SJCRH30 (cell line): ENCODE measurements at regions not wholly inside any gene's neighbourhood (a gene's known extent, or its start where the extent isn't known, plus 50 kb on each side); places are given as distances from the start of the nearest gene placed in this dataset.

ENCODE experiments used
- DNase-seq, 2 experiments: peaks; one replicate each; pipeline ENCODE4 v3.0.0-alpha.2; 2015 to 2020
- H3K27ac ChIP-seq: fragments of 250-450 bp; sonication (Bioruptor Pico); 2 replicates; pipeline ENCODE4 v1.5.1; 2020; ENCODE audit warnings: mild to moderate bottlenecking, moderate library complexity
- H3K27me3 ChIP-seq: fragments of 250-450 bp; sonication (Bioruptor Pico); 2 replicates; pipeline ENCODE4 v1.5.1; 2020; ENCODE audit warnings: mild to moderate bottlenecking, moderate library complexity
- H3K36me3 ChIP-seq: fragments of 250-450 bp; sonication (Bioruptor Pico); 2 replicates; pipeline ENCODE4 v1.5.1; 2020; ENCODE audit warnings: mild to moderate bottlenecking, moderate library complexity
- H3K4me1 ChIP-seq: fragments of 250-450 bp; sonication (Bioruptor Pico); 2 replicates; pipeline ENCODE4 v1.5.1; 2020; ENCODE audit warnings: mild to moderate bottlenecking, moderate library complexity
- H3K4me3 ChIP-seq: fragments of 250-450 bp; sonication (Bioruptor Pico); 2 replicates; pipeline ENCODE4 v1.5.1; 2020; ENCODE audit warnings: mild to moderate bottlenecking, moderate library complexity
- H3K9me3 ChIP-seq: fragments of 250-450 bp; sonication (Bioruptor Pico); replicated peaks from 2 replicates; pipeline ENCODE4 v1.5.1; 2020; ENCODE audit warnings: mild to moderate bottlenecking, moderate library complexity

DNA sequence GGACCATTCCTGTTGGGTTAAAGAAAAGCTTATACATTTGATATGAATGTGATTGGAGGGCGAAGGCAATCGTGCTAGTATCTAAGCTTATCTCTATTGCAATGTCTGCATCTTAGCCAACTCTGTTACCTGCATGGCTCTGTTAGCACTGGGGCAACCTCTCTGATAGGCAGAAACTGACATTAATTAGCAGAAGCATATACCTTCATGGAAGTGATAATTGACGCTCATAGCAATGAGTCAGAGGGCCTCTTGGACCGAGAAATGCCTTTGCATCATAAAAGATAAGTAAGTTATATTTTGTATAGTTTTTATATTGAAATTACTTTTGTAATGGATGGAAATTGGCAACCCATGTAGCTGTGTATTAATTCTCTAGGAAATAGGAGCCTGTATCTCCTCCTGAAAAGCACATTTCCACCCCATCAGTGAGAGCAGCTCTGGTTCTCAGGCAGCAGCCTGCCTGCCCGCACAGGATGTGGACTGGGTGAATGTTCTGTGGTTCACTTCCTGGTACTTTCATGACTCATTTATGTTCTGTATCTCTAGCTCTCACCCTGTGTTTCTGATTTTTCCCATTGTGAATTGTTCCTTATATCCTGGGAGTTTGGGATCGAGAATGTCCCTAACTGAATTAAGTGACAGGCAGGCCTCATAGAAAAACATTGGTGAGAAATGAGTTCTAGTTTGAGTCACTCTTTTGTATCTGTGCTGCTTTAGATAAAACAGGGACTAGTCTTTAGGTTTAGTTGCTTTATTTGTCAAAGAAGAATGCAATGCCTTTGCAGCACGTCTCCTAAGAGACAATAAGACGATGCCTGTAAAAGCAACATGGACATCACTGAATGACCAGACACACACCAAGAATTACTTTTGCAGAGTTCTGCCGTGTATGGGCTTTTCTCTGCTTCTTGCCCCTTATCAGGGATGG lies 344.9 kb downstream of the DCDC2C start:
- no peak overlapping the region for H3K4me3 ChIP-seq
- H3K4me1 ChIP-seq = no peaks in the 10 kb centered on the region
- no peaks in the 10 kb centered on the region for H3K27me3 ChIP-seq
- no peak for DNase-seq
- no peaks in the 10 kb centered on the region for H3K9me3 ChIP-seq
- H3K27ac ChIP-seq = no peak overlapping the region
- H3K36me3 ChIP-seq = no peaks in the 10 kb centered on the region

DNA sequence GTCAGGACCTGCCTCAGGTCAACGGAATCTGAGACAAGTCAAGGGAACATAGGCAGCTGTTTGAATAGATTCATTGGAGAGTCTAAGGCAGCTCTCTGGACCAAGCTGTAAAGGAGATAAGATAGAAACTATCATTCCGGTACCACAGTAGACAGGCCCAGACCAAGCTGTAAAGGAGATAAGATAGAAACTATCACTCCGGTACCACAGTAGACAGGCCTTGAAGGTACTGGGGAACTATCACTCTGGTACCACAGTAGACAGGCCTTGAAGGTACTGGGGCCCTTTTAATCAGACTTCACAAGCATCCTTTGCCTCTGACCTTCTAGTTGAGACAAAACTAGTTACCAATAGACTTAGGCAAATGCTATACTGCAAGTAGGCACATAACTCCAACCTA lies 346.1 kb downstream of the DCDC2C start:
- Histone ChIP-seq H3K27me3 (no peaks in the 10 kb centered on the region), H3K9me3 (no peaks in the 10 kb centered on the region), H3K36me3 (no peaks in the 10 kb centered on the region), H3K27ac (no peak overlapping the region), H3K4me3 (no peak overlapping the region), H3K4me1 (no peaks in the 10 kb centered on the region)
- no peak for DNase-seq

DNA sequence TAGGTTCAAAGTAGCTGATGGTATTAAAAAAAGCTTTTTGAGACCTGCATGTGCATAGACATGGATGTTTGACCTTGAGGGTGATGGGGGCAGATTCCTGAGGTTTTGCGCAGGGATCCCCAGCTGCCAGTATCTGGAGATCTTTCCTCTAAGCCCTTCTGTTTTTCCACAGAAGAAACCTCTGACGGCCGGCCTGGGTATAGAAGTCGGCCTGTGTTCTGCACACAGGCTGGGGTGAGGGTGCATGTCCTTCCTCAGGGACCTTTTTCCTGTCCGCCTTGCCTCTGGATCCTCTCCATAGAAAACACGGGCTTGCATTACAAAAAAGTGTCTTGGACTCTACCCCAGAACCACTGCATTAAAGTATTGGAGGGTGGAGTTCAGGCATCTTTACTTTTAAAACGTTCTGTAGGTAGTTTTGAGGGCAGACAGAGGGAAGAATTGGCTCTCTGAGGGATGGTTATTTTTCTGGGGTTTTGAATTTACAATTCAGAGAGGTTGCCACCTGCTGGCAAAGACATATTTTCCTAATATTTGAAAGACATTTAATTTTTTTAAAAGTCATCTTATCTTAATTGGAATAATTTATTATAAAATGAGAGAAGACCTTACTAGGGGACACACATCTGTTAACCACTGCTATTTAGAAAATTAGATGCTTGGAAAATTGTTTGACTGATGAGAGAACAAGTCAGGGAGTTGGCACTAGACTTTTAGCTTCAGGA lies 350.6 kb downstream of the DCDC2C start:
- no peaks in the 10 kb centered on the region for H3K27me3 ChIP-seq
- no peak overlapping the region for H3K4me3 ChIP-seq
- DNase-seq = peak in 1 of 2 experiments; percentile 6

DNA sequence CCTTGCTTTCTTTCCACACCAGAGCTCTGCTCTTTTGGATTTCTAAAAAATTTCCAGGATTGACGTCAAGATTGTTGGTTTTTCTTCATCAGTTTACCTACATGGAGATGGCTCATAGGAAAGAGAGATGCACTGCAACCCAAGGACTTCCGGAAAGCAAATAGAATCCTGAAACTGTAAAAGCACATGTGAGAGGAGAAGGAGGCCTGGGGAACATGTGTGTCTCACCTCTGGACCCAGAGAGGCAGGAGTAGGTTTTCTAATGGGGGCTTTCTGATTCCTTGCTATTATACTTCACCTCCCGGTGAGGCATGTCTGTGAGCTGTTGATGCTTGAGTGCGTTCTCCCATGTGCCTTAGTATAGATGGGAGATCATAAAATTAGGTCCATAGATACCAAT lies 362.8 kb downstream of the DCDC2C start:
- DNase-seq = no peak

More for the DNA sequence above, 350.6 kb downstream of the DCDC2C start:
- Histone ChIP-seq H3K36me3 (no peaks in the 10 kb centered on the region), H3K9me3 (no peaks in the 10 kb centered on the region; the same call in 1 of the 2 replicates), H3K4me1 (no peaks in the 10 kb centered on the region), H3K27ac (no peak overlapping the region)

GRCh38 chr2:4073026-4073569 lies 369.7 kb downstream of the DCDC2C start:
- Histone ChIP-seq H3K27me3 (no peaks in the 10 kb centered on the region), H3K27ac (no peak overlapping the region), H3K4me3 (no peak overlapping the region), H3K9me3 (no peaks in the 10 kb centered on the region), H3K4me1 (no peaks in the 10 kb centered on the region), H3K36me3 (no peaks in the 10 kb centered on the region)
- DNase-seq = no peak

More for the DNA sequence above, 362.8 kb downstream of the DCDC2C start:
- H3K4me1 ChIP-seq = no peaks in the 10 kb centered on the region
- no peaks in the 10 kb centered on the region for H3K9me3 ChIP-seq
- no peaks in the 10 kb centered on the region for H3K27me3 ChIP-seq
- no peak overlapping the region for H3K4me3 ChIP-seq
- H3K27ac ChIP-seq = no peak overlapping the region
- H3K36me3 ChIP-seq = no peaks in the 10 kb centered on the region

GRCh38 chr2:4077017-4077416 lies 373.6 kb downstream of the DCDC2C start:
- Histone ChIP-seq H3K4me1 (no peaks in the 10 kb centered on the region), H3K27ac (no peak overlapping the region), H3K9me3 (no peaks in the 10 kb centered on the region), H3K36me3 (no peaks in the 10 kb centered on the region), H3K27me3 (no peaks in the 10 kb centered on the region), H3K4me3 (no peak overlapping the region)
- DNase-seq = no peak

DNA sequence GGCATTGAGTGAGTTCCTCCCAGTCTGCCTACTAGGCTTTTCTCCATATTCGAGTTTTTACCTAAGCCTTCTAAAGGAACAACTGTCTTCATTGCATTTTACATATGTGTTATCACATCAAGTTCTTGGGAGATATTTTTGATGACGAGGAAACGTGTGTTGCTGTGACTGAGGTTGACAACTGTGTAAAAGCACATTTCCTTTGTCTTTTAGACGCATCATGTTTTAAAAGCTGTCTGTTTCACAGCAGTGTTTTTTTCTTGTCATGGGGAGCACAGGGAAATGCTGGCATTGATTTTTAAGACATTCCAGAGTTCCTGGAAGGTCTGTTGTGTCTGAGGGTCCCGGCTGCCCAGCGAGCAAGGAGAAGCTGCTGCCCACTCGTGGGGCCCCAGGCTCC lies 381.8 kb downstream of the DCDC2C start:
- no peak overlapping the region for H3K4me3 ChIP-seq
- no peak overlapping the region for H3K27ac ChIP-seq
- no peaks in the 10 kb centered on the region for H3K9me3 ChIP-seq
- DNase-seq = no peak
- H3K36me3 ChIP-seq = no peaks in the 10 kb centered on the region
- H3K4me1 ChIP-seq = no peaks in the 10 kb centered on the region
- H3K27me3 ChIP-seq = no peaks in the 10 kb centered on the region

- Histone ChIP-seq H3K9me3 (no peaks in the 10 kb centered on the region), H3K27ac (no peak overlapping the region), H3K4me3 (no peak overlapping the region), H3K36me3 (no peaks in the 10 kb centered on the region), H3K4me1 (no peaks in the 10 kb centered on the region), H3K27me3 (no peaks in the 10 kb centered on the region)
- no peak for DNase-seq
Observed at GRCh38 chr2:4090668-4091630, 387.6 kb downstream of the DCDC2C start.

DNA sequence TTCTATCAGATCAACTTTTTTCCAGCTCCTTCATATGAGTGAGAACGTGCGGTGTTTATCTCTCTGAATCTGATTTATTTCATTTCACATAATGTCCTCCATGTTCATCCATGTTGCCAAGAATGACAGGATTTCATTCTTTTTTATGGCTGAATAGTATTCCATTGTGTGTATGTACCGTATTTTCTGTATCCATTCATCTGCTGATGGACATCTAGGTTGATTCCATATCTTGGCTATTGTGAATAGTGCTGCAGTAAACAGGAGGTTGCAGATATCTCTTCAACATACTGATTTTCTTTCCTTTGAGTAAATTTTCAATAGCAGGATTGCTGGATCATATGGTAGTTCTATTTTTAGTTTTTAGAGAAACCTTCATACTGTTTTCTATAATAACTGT lies 388.5 kb downstream of the DCDC2C start:
- no peaks in the 10 kb centered on the region for H3K27me3 ChIP-seq
- H3K36me3 ChIP-seq = no peaks in the 10 kb centered on the region
- DNase-seq = no peak
- H3K9me3 ChIP-seq = no peaks in the 10 kb centered on the region
- H3K27ac ChIP-seq = no peak overlapping the region
- H3K4me1 ChIP-seq = no peaks in the 10 kb centered on the region
- H3K4me3 ChIP-seq = no peak overlapping the region

DNA sequence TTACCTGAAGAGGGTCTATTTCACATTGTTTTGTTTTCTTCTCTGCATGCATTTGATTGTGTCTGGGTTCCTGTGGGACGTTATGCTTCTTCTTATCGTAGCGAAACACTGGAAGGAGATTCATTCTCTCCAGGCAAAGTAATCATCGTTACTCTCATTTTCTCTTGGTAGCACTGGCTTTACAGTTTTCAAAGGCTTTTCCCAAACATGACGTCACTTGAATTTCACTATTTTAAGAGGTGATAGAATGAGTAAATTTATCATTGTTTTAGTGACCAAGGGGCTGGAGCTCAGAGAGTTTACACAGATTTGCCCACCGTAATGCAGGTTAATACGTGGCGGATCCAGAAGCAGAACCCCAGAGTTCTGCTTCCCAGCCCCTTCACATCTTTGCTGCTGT lies 391.4 kb downstream of the DCDC2C start:
- H3K9me3 ChIP-seq = no peaks in the 10 kb centered on the region
- no peak overlapping the region for H3K4me3 ChIP-seq
- no peak overlapping the region for H3K27ac ChIP-seq
- peaks cover 3% of the 10 kb centered on the region; the same call in 1 of the 2 replicates for H3K27me3 ChIP-seq
- H3K4me1 ChIP-seq = no peaks in the 10 kb centered on the region
- DNase-seq = no peak
- no peaks in the 10 kb centered on the region for H3K36me3 ChIP-seq

GRCh38 chr2:4096978-4097766 lies 393.8 kb downstream of the DCDC2C start:
- no peak overlapping the region for H3K4me3 ChIP-seq
- H3K27me3 ChIP-seq = peaks cover 3% of the 10 kb centered on the region; the same call in 1 of the 2 replicates

GRCh38 chr2:4098137-4098536 lies 394.8 kb downstream of the DCDC2C start:
- no peak overlapping the region for H3K27ac ChIP-seq
- no peaks in the 10 kb centered on the region for H3K36me3 ChIP-seq
- H3K27me3 ChIP-seq = peaks cover 3% of the 10 kb centered on the region; the same call in 1 of the 2 replicates
- no peak for DNase-seq
- H3K9me3 ChIP-seq = no peaks in the 10 kb centered on the region
- no peaks in the 10 kb centered on the region for H3K4me1 ChIP-seq
- H3K4me3 ChIP-seq = no peak overlapping the region

More at GRCh38 chr2:4096978-4097766, 393.8 kb downstream of the DCDC2C start:
- no peaks in the 10 kb centered on the region for H3K9me3 ChIP-seq
- no peaks in the 10 kb centered on the region for H3K4me1 ChIP-seq
- no peaks in the 10 kb centered on the region for H3K36me3 ChIP-seq
- DNase-seq = no peak
- H3K27ac ChIP-seq = no peak overlapping the region

DNA sequence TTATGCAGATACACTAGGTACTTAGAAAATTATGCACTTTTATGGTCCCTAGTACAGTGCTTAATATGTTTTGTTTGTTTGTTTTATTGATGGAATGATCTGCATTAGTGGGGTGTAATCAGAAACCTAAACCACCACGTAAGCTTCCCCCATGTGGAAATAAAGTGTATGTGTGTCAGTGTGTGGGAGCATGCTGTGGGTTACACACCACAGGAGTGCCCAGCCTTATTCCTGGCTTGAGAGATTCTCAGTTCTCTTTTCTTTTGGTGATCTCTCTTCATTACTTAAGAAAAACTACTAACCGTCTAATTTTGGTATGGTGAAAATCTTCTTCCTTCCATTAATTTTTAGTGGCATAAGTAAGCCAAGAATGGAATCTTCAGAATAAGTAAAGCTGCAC lies 398.6 kb downstream of the DCDC2C start:
- H3K4me1 ChIP-seq = no peaks in the 10 kb centered on the region

More for the DNA sequence above, 398.6 kb downstream of the DCDC2C start:
- no peak overlapping the region for H3K4me3 ChIP-seq
- H3K27me3 ChIP-seq = peaks cover 3% of the 10 kb centered on the region; the same call in 1 of the 2 replicates
- no peak overlapping the region for H3K27ac ChIP-seq
- no peaks in the 10 kb centered on the region for H3K36me3 ChIP-seq
- DNase-seq = no peak
- H3K9me3 ChIP-seq = no peaks in the 10 kb centered on the region
